Hypothalamus (tissue), 51 donors: ENCODE measurements at regions not wholly inside any gene's neighbourhood (a gene's known extent, or its start where the extent isn't known, plus 50 kb on each side); places are given as distances from the start of the nearest gene placed in this dataset.

Source experiments
- DNase-seq, 51 donors: peaks; one replicate each; lab custom pipeline; 2025; lab: John Stamatoyannopoulos, UW

GRCh38 chr13:31049833-31050232 is 111.9 kb downstream of the HSPH1 start:
- no peak for DNase-seq

DNA sequence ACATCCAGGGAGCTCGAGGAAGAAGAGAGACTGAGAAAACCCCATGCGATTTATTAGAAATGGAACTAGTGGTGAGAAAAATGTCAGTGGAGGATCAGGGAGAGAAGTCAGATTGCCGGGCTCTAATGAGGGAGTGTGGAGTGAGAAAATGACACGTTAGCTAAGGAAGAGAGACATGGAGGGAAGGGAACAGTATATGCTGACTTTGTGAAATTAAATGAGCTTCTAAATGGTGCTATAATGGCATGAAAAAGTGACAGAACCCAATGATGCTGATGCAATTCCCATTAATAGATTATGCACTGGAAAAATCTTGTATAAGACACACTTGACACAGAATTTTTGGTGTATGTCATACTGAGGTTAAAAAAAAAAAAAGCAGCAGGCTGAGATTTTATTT is 112.6 kb downstream of the HSPH1 start:
- no peak for DNase-seq

GRCh38 chr13:31048521-31048920 is 113.2 kb downstream of the HSPH1 start:
- no peak for DNase-seq

GRCh38 chr13:31046711-31047279 is 114.3 kb downstream of the TEX26 start:
- DNase-seq, result peak in 26 of 51 donors; percentile 5 to 71 (median 28)

DNA sequence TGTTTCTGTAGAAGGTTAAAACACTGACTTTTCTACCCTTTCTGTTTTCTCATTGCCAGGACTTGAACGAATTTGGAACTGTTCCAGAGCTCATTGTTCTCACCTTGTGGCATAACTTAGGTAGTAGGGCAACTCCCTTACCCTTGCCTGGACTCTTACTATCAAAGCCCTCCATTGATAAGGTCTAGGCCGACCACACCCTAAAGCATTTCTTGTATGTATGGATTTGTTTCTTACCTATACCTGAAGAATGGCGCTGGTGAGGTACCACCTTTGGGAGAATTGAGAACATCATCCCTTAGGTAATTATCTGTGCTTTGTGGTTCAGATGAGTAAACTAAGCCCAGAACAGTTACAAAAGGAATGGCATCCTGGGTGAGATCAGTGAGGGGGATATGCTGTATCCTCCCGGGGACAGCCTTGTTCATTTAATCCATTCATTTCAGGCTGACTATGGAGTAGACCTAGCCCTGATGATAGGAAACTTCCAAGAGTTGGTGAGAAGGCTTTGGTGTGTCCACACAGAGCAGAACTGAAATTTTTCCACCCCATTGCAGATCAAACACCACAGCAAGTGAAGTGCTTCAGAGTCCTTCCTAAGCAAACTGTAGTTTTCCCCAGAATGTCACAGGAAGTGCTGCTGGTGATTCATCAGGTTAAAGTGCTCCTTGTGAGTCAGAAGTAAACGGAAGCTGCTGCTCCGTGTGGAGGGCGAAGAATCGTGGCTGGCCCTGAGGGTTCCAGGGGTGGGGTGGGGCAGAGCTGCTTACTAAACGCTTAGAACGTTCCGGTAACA is 113.0 kb downstream of the TEX26 start:
- DNase-seq, result peak in 1 of 51 donors; percentile 16

- peak in 49 of 51 donors; percentile 4 to 85 (median 54) for DNase-seq
These were observed 112.2 kb downstream of the TEX26 start for GRCh38 chr13:31044364-31045285.

DNA sequence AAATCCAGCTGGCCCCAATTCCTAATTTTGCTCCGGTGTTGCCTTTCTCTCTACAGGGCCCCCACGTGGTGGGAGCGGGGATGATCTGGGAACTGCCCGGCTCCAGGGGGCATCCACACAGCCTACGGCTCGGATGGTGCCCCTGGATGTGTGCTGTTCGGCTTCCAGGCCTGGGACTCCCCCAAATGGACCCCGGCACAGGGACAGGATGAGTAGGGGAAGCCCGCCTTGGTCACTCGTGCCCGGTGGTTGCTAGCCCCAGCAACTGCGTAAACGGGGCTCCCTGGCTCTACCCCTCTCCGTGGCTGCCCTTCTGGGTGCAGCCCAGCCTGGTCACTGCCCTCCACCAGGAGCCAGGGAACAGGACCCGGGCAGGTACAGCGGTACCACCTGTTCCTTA is 111.5 kb downstream of the TEX26 start:
- no peak for DNase-seq

DNA sequence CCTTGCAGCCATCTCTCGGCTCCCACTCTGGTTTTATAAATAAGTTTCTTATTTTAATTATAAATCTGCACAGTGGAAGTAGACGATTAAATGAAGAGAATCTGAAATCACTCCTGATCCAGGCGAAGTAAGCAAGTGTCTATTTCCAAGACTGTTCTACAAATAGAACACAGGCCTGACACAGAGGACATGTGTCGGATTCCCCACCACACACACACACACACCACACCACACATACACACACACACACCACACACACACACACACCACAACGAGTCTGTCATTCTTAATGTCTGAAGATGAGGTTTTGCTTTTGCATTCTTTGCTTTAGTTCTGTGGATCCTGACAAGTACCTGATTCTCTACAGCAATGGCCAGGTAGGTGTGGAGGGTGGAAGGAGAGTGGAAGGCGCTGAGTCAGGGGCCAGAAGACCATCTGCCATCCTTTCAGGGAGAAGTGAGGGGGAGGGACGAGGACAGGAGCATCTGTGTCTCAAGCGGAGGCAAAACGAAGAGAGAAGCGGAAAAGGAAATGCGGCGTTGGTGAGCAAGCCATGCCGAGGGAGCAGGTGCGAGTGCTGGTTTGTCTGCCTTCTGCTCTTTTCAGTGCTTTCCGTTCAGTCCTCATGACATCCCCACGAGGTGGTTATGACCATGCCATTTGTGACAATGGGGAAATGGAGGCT is 110.2 kb downstream of the TEX26 start:
- peak in 1 of 51 donors; percentile 33 for DNase-seq

DNA sequence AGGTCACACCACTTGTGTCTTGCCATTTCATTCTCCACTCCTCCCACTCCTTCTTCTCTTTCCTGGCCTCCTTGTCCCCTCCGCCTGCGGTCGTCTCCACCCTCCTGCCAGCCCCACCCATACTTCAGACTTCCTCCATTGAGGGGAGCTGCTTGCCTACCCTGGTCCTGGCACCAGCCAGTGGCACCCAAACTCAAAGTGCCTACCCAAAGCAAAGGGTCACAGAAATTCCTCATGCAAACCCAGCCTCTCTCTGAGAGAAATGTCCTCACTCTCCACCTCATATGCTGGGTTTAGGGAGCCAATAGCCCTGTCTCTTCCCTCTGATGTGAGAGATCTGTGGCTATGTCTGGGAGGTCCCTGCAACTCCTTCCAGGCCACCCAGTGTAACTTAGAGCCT is 109.6 kb downstream of the TEX26 start:
- no peak for DNase-seq

GRCh38 chr13:31038834-31039552 is 106.5 kb downstream of the TEX26 start:
- no peak for DNase-seq

DNA sequence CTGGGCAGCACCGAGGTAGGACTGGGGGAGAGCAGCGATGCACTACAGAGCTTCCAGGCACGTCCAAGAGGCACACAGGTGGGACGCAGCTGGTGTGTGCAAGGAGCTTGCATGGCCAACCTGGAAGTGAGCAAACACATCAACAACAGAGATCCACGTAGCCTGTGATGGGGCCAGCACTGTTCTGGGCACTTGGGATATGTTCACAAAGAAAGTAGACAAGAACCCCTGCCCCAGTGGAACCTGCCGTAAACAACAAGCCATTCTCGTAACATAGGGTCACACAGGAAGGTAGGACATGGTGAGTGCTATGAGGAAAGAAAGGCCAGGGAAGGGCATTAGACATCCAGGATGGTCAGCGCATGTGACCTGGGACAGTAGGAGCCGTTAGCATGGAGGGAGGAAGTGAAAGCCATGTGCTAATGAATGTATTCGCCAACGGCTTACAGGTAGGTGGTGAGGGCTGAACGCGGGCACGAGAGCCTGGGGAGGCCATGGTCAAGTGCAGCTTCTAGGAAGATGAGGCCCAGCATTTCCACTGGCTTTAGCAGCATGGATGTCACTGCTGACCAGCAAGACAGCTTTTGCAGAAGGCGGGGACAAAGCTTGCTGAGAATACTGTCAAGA is 105.5 kb downstream of the TEX26 start:
- no peak for DNase-seq

GRCh38 chr13:31036731-31037695 is 104.6 kb downstream of the TEX26 start:
- DNase-seq, result no peak

DNA sequence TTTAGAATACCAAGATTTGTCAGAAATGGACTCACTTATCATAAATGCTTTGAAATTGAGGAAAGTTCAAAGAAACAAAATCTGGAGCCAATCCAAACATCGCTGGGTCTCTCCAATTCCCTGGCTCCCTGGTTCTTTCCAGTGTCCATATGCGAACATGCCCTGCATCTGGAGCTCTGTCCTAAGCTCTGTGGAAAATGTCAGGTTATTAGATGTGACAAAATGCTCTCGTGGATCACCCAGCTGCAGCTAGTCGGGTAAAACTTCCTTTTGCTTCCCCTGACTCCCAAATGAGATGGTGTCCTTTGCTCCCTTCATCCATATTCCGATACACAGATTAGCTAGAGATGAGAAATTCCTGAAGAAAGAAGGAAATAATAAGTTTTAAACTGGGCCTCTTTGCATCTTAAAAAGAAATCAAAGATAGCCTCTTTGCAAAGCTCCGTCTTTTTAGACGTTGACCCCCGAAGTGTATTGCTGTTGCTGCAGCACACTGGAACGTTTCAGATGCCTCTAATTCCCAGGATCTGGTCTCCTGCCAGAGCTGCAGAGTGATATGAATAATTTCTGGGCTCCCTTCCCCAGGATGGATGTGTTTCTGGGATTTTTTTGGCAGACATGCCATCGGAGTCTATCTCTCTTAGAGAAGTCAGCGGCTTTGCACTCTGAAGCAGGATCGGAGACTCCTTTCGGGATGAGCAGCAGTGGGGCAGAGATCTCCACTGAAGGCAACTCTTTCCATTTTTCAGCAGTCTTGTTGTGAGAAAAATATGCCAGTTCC is 102.9 kb downstream of the TEX26 start:
- no peak for DNase-seq

DNA sequence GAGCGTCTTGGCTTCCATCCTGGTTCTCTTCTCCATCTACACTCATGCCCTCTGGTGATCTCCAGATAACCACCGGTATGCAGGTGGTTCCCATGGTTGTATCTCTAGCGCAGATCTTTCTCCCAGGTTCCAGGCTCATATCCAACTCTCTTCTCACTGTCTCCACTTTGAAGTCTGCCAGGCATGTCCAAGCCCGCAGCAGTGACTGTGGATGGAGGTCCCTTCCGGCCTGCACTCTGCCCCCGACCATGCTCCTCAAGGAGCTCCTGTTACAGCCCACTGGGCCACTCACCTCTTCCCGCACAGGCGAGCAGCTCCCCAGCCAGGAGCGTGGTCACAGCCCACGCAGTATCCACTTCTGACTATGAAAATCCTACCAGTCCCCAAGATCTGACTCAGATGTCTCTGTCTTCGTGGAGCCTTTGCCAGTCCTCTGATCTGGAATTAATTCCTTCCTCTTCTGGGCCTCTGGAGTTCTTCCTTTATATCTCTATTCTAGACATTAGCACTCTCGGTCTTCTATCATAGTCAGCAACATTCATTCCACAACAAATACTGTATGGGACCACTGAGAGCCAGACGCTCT is 100.2 kb downstream of the TEX26 start:
- no peak for DNase-seq

- DNase-seq, result no peak
These were observed 99.0 kb downstream of the TEX26 start for GRCh38 chr13:31031482-31031881.

GRCh38 chr13:31029102-31029501 is 96.6 kb downstream of the TEX26 start:
- peak in 1 of 51 donors; percentile 23 for DNase-seq

GRCh38 chr13:31027136-31027535 is 94.7 kb downstream of the TEX26 start:
- DNase-seq, result no peak
